ENCODE measurements at regions not wholly inside any gene's neighbourhood (a gene's known extent, or its start where the extent isn't known, plus 50 kb on each side); places are given as distances from the start of the nearest gene placed in this dataset.

GRCh38 chr11:31964181-31964580, 126.7 kb upstream of the RCN1 start:
- Histone ChIP-seq H3K18ac (ENCODE audit: extremely low read depth, low read length) (no peak overlapping the region), H3K4ac (replicated peaks; ENCODE audit: insufficient read length, low read depth, low read length) (no peak overlapping the region), H3K9ac (replicated peaks in 1 of 4; ENCODE audit: extremely low read depth in 1 of 4, low read depth in 3 of 4, low read length in 3 of 4) (no peak overlapping the region), H2BK12ac (ENCODE audit: low read depth, low read length) (no peak overlapping the region), H3K79me1 (ENCODE audit: low read depth, low read length) (no peaks in the 10 kb centered on the region), H4K8ac (ENCODE audit: extremely low read depth, insufficient read depth, low read length) (no peak overlapping the region), H3K9me3 (ENCODE audit: insufficient read depth in 2 of 2, low read depth in 1 of 2, low read length in 1 of 2) (no peaks in the 10 kb centered on the region), H2AK5ac (ENCODE audit: low read depth, low read length) (no peak overlapping the region), H3K27ac (ENCODE audit: low read depth, low read length) (no peak overlapping the region), H3K23me2 (ENCODE audit: low read depth, low read length) (no peaks in the 10 kb centered on the region), H2BK20ac (ENCODE audit: low read length) (no peak overlapping the region), H3K4me3 (ENCODE audit: extremely low read depth in 1 of 4, insufficient read depth in 2 of 4, low read depth in 3 of 4, low read length in 4 of 4) (no peak overlapping the region), H2BK120ac (replicated peaks; ENCODE audit: low read depth, low read length) (no peak overlapping the region), H4K5ac (ENCODE audit: insufficient read length, low read depth, low read length) (no peak overlapping the region), H3K4me1 (replicated peaks in 1 of 4; ENCODE audit: control insufficient read depth in 3 of 4, insufficient read depth in 4 of 4, low read length in 3 of 4) (no peaks in the 10 kb centered on the region; a peak in 1 of 7 replicates), H3K14ac (ENCODE audit: insufficient read length) (no peak overlapping the region), H3K36me3 (ENCODE audit: control insufficient read depth in 2 of 4, insufficient read depth in 4 of 4, low read length in 3 of 4) (no peaks in the 10 kb centered on the region), H3K23ac (ENCODE audit: insufficient read length) (no peak overlapping the region), H4K20me1 (replicated peaks in 1 of 2; ENCODE audit: control insufficient read depth in 1 of 2, insufficient read depth in 2 of 2, low read length in 2 of 2) (no peaks in the 10 kb centered on the region), H3K79me2 (ENCODE audit: control insufficient read depth in 1 of 2, insufficient read depth in 2 of 2, low read length in 2 of 2) (no peaks in the 10 kb centered on the region), H4K91ac (replicated peaks; ENCODE audit: insufficient read length, low read length) (no peak overlapping the region), H2AFZ (ENCODE audit: low read length) (no peak overlapping the region), H3K27me3 (replicated peaks in 1 of 4; ENCODE audit: control insufficient read depth in 3 of 4, extremely low read depth in 1 of 4, insufficient read depth in 3 of 4, low read length in 3 of 4) (no peaks in the 10 kb centered on the region), H2BK5ac (ENCODE audit: low read depth, low read length) (no peak overlapping the region), H3K56ac (replicated peaks; ENCODE audit: insufficient read length, low read depth, low read length) (no peak overlapping the region), H3K4me2 (ENCODE audit: insufficient read depth in 1 of 2, low read depth in 2 of 2, low read length in 2 of 2) (no peak overlapping the region), H2BK15ac (ENCODE audit: low read length) (no peak overlapping the region)
- FAIRE-seq (no peak), DNase-seq (ENCODE audit: low read depth in 1 of 2, low spot score in 2 of 2) (no peak)
- 62% methylated on average over 3 of the region's 3 CpGs; no CpG with 5 or more reads in 1 of the 2 experiments for WGBS, 2 experiments (ENCODE audit: extremely low coverage in 1 of 2, insufficient coverage in 1 of 2, insufficient read length in 1 of 2, insufficient replicate concordance in 2 of 2, low coverage in 1 of 2, low lambda C conversion rate in 2 of 2, missing lambda C conversion rate in 1 of 2)
- POLR2A ChIA-PET (ENCODE audit: partially characterized antibody), result no interaction called here
- CTCF ChIA-PET (ENCODE audit: partially characterized antibody), result interaction anchor here (1.6 kb wide), 1 partner anchor 203 kb away, joined by 4 read pairs; no protein-coding TSS in a partner anchor
- no peak for TF ChIP-seq CHD7 (IDR thresholded peaks at IDR 0.05; ENCODE audit: insufficient replicate concordance, low read length)

Data from H1 (cell line).